HL-60 (cell line): ENCODE measurements at regions not wholly inside any gene's neighbourhood (a gene's known extent, or its start where the extent isn't known, plus 50 kb on each side); places are given as distances from the start of the nearest gene placed in this dataset.

Experiments used
- DNase-seq, 2 experiments: peaks; one replicate each; pipeline ENCODE4 v3.0.0-alpha.2; 2010 to 2020; ENCODE audit warnings: low read depth in 1 of 2, low spot score in 1 of 2
- H3K27ac ChIP-seq: fragments of 250-450 bp; sonication (Bioruptor Pico); replicated peaks from 2 replicates; pipeline ENCODE4 v1.5.1; 2020; ENCODE audit warnings: mild to moderate bottlenecking, moderate library complexity
- H3K27me3 ChIP-seq: fragments of 250-450 bp; sonication (Bioruptor Pico); 2 replicates; pipeline ENCODE4 v1.5.1; 2021; ENCODE audit warnings: mild to moderate bottlenecking, moderate library complexity; ENCODE audit not compliant: insufficient read depth, poor library complexity, severe bottlenecking
- H3K4me3 ChIP-seq: replicated peaks from 2 replicates; pipeline ENCODE4 v1.5.1; 2011; ENCODE audit warnings: mild to moderate bottlenecking, control low read depth, low read length; ENCODE audit not compliant: insufficient read depth
- GABPA ChIP-seq: IDR thresholded peaks from 2 replicates; pipeline ENCODE4 v1.6.1; 2012; ENCODE audit warnings: low read depth
- POLR2AphosphoS5 ChIP-seq: IDR thresholded peaks from 2 replicates; pipeline ENCODE4 v1.6.1; 2012; ENCODE audit warnings: low read depth
- SPI1 ChIP-seq: IDR thresholded peaks from 2 replicates; pipeline ENCODE4 v1.6.1; 2012; ENCODE audit warnings: low read depth, mild to moderate bottlenecking, borderline replicate concordance
- TF ChIP-seq, protein P1 (sequence below): IDR thresholded peaks from one replicate; pipeline ENCODE4 v1.5.1; 2011; ENCODE audit warnings: low read length, control low read depth, inconsistent platforms; ENCODE audit not compliant: insufficient read depth
- TF ChIP-seq, protein P2 (sequence below): IDR thresholded peaks from 2 replicates; pipeline ENCODE4 v1.6.1; 2012; ENCODE audit warnings: low read depth; ENCODE audit not compliant: insufficient replicate concordance

DNA sequence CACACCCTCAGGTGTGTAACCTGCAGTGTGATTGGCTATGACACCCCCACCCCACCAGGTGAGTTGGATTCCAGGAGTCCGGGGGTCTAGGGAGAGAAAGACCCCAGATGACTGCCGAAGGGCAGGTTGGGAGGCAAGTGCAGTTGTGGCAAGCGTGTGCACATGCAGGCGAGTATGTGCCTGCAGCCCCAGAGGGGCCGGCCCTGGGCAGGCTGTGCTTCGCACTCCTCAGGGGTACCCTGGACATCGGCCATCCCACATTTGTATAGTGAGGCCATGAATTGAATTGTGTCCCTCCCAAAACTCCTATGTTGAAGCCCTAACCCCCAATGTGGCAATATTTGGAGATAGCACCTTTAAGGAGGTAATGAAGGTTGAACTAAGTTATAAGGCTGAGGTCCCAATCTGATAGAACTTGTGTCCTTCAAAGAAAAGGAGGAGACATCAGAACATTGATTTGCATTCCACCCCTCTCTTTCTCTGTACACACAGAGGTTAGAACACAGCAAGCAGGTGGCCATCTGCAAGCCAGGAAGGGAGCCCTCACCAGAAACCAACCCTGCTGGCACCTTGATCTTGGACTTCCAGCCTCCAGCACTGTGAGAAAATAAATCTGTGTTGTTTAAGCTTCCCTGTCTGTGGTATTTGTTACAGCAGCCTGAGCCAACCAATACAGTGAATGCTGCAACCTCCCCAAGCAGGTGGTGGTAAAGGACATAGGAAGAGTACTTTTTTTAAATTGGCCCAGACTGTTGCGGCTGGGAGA, 241.8 kb downstream of the TFCP2L1 start:
- TF ChIP-seq GABPA (no peak), SPI1 (no peak)
- TF ChIP-seq, protein P1, sequence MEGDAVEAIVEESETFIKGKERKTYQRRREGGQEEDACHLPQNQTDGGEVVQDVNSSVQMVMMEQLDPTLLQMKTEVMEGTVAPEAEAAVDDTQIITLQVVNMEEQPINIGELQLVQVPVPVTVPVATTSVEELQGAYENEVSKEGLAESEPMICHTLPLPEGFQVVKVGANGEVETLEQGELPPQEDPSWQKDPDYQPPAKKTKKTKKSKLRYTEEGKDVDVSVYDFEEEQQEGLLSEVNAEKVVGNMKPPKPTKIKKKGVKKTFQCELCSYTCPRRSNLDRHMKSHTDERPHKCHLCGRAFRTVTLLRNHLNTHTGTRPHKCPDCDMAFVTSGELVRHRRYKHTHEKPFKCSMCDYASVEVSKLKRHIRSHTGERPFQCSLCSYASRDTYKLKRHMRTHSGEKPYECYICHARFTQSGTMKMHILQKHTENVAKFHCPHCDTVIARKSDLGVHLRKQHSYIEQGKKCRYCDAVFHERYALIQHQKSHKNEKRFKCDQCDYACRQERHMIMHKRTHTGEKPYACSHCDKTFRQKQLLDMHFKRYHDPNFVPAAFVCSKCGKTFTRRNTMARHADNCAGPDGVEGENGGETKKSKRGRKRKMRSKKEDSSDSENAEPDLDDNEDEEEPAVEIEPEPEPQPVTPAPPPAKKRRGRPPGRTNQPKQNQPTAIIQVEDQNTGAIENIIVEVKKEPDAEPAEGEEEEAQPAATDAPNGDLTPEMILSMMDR, result no peak
- no peak for DNase-seq
- Histone ChIP-seq H3K27ac (no peak overlapping the region), H3K4me3 (no peak overlapping the region), H3K27me3 (no peaks in the 10 kb centered on the region)

DNA sequence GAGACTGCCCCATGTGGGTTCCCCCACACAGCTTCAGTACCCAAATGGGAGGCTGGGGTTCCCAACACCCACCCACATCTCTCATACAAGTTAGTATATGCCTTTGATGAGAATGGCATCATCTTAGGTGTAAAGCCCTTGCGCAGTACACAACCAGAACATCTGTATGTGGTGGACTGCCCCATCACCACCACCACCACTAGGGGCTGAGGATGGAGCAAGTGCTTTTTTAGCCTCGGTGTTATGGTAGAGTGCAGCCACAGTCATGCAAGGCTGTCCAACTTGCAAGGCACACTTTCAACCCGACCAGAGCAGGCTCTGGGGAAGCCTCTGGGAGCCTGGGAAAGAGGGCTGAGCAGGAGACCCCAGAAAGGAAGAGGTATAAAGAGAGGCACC, 241.2 kb downstream of the TFCP2L1 start:
- Histone ChIP-seq H3K27me3 (no peaks in the 10 kb centered on the region), H3K4me3 (no peak overlapping the region), H3K27ac (no peak overlapping the region)
- TF ChIP-seq, protein P2, sequence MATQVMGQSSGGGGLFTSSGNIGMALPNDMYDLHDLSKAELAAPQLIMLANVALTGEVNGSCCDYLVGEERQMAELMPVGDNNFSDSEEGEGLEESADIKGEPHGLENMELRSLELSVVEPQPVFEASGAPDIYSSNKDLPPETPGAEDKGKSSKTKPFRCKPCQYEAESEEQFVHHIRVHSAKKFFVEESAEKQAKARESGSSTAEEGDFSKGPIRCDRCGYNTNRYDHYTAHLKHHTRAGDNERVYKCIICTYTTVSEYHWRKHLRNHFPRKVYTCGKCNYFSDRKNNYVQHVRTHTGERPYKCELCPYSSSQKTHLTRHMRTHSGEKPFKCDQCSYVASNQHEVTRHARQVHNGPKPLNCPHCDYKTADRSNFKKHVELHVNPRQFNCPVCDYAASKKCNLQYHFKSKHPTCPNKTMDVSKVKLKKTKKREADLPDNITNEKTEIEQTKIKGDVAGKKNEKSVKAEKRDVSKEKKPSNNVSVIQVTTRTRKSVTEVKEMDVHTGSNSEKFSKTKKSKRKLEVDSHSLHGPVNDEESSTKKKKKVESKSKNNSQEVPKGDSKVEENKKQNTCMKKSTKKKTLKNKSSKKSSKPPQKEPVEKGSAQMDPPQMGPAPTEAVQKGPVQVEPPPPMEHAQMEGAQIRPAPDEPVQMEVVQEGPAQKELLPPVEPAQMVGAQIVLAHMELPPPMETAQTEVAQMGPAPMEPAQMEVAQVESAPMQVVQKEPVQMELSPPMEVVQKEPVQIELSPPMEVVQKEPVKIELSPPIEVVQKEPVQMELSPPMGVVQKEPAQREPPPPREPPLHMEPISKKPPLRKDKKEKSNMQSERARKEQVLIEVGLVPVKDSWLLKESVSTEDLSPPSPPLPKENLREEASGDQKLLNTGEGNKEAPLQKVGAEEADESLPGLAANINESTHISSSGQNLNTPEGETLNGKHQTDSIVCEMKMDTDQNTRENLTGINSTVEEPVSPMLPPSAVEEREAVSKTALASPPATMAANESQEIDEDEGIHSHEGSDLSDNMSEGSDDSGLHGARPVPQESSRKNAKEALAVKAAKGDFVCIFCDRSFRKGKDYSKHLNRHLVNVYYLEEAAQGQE, result no peak
- TF ChIP-seq GABPA, result no peak
- DNase-seq, result no peak

DNA sequence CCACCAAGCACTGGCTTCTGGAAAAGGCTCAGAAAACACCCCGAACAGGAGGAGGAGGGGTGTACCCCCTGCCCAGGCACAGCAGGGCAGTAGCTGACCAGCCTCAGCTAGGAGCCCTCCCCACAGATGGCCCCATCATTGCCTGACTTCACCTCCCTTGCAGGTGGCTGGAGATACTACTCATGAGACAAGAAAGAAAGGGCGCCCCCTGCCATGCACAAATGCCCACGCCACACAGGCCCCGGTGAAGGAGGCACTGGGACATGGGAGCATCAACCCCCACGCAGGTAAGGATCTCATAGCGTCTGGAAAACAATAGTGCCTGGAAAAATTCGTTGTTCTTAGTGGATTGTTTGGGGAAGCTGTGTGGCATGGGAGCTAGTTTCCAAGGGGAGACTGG, 240.6 kb downstream of the TFCP2L1 start:
- no peaks in the 10 kb centered on the region for H3K27me3 ChIP-seq
- no peak overlapping the region for H3K4me3 ChIP-seq
- TF ChIP-seq, protein P1, result no peak
- no peak for TF ChIP-seq SPI1
- no peak for TF ChIP-seq POLR2AphosphoS5
- no peak for TF ChIP-seq GABPA
- no peak overlapping the region for H3K27ac ChIP-seq
- DNase-seq, result no peak

DNA sequence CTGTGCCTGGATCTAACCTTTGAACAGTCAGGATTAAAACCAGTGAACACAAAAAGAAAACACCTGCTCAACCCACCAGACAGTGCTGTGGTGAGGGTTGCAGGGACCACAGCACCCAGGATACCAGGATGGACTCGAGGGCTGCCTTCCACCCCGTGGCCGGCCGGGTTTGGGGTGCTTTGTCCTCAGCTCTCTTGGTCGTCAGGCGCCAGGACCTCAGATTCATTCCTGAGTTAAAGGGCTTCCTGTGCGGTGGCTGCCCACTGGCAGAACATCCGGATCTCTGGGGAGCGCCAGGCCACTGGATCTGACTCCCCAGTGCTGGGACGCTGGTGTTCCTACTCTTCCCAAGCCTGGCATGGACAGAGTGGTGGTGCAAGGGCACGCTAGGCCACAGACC, 239.8 kb downstream of the TFCP2L1 start:
- DNase-seq, result no peak
- no peaks in the 10 kb centered on the region for H3K27me3 ChIP-seq
- H3K4me3 ChIP-seq, result no peak overlapping the region
- H3K27ac ChIP-seq, result no peak overlapping the region
- TF ChIP-seq POLR2AphosphoS5 (no peak), SPI1 (no peak), GABPA (no peak)
- TF ChIP-seq, protein P1, result no peak

DNA sequence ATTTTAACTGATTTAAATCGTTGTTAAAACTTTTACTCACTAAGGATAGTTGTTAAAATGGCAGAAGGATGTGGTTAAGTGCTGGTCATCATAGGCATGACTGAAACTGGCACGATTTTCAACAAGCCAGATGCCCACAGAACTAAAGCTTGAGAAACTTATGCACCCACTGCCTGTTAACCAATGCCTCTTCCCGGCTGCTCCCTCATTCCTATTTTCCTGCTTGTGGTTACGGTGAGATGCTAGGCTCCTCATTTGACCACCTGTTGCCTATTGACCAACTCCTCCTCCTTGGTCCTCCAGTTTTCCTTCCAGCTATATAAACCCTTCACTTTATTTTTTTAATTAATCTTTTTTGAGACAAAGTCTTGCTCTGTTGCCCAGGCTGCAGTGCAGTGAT, 238.7 kb downstream of the TFCP2L1 start:
- Histone ChIP-seq H3K27ac (no peak overlapping the region), H3K4me3 (no peak overlapping the region), H3K27me3 (no peaks in the 10 kb centered on the region)
- no peak for DNase-seq
- TF ChIP-seq, protein P1, result no peak
- TF ChIP-seq SPI1 (no peak), POLR2AphosphoS5 (no peak), GABPA (no peak)
- TF ChIP-seq, protein P2, result no peak
